ENCODE measurements at regions not wholly inside any gene's neighbourhood (a gene's known extent, or its start where the extent isn't known, plus 50 kb on each side); places are given as distances from the start of the nearest gene placed in this dataset.
"Not testable (repeated sequence)": the region's sequence is repeated elsewhere in the genome, so short reads cannot be mapped to it uniquely, and the experiment has no call there.

DNA sequence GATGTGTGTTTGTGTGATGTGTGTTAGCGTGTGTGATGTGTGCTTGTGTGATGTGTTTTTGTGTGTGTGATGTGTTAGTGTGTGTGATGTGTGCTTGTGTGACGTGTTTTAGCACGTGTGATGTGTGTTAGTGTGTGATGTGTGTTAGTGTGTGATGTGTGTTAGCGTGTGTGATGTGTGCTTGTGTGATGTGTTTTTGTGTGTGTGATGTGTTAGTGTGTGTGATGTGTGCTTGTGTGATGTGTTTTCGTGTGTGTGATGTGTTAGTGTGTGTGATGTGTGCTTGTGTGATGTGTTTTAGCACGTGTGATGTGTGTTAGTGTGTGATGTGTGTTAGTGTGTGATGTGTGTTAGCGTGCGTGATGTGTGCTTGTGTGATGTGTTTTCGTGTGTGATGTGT lies 69.0 kb upstream of the CFAP46 start:
- intact Hi-C loops (cut with micrococcal nuclease); H3K4me1 Mint-ChIP-seq; H3K36me3 ChIP-seq (ENCODE audit: control insufficient read depth in 2 of 3, insufficient read depth in 3 of 3, low read length in 3 of 3); CTCF ChIA-PET; POLR2A ChIA-PET; H3K9me3 Mint-ChIP-seq; H3K27ac Mint-ChIP-seq; H3K27me3 ChIP-seq (ENCODE audit: control insufficient read depth in 2 of 2, insufficient read depth in 2 of 2, low read length in 2 of 2); H3K4me1 ChIP-seq (ENCODE audit: control insufficient read depth in 2 of 2, insufficient read depth in 2 of 2, low read length in 2 of 2); H3K9me3 ChIP-seq (ENCODE audit: control insufficient read depth in 2 of 3, low read length in 3 of 3); H3K27me3 Mint-ChIP-seq; H3K27ac ChIP-seq (ENCODE audit: low read depth, low read length); ATAC-seq; H3K36me3 Mint-ChIP-seq; H3K4me3 ChIP-seq (ENCODE audit: low read length); H3K4me3 Mint-ChIP-seq; DNase-seq: not testable (repeated sequence)

DNA sequence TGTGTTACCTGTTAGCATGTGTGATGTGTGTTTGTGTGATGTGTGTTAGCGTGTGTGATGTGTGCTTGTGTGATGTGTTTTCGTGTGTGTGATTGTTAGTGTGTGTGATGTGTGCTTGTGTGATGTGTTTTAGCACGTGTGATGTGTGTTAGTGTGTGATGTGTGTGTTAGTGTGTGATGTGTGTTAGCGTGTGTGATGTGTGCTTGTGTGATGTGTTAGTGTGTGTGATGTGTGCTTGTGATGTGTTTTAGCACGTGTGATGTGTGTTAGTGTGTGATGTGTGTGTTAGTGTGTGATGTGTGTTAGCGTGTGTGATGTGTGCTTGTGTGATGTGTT lies 68.4 kb upstream of the CFAP46 start:
- H3K9me3 Mint-ChIP-seq; H3K4me3 Mint-ChIP-seq; H3K27me3 Mint-ChIP-seq; H3K9me3 ChIP-seq (ENCODE audit: control insufficient read depth in 2 of 3, low read length in 3 of 3); ATAC-seq; H3K27me3 ChIP-seq (ENCODE audit: control insufficient read depth in 2 of 2, insufficient read depth in 2 of 2, low read length in 2 of 2); H3K36me3 Mint-ChIP-seq; H3K27ac ChIP-seq (ENCODE audit: low read depth, low read length); intact Hi-C loops (cut with micrococcal nuclease); H3K36me3 ChIP-seq (ENCODE audit: control insufficient read depth in 2 of 3, insufficient read depth in 3 of 3, low read length in 3 of 3); CTCF ChIA-PET; DNase-seq; POLR2A ChIA-PET; H3K27ac Mint-ChIP-seq; H3K4me1 ChIP-seq (ENCODE audit: control insufficient read depth in 2 of 2, insufficient read depth in 2 of 2, low read length in 2 of 2); H3K4me3 ChIP-seq (ENCODE audit: low read length); H3K4me1 Mint-ChIP-seq: not testable (repeated sequence)

DNA sequence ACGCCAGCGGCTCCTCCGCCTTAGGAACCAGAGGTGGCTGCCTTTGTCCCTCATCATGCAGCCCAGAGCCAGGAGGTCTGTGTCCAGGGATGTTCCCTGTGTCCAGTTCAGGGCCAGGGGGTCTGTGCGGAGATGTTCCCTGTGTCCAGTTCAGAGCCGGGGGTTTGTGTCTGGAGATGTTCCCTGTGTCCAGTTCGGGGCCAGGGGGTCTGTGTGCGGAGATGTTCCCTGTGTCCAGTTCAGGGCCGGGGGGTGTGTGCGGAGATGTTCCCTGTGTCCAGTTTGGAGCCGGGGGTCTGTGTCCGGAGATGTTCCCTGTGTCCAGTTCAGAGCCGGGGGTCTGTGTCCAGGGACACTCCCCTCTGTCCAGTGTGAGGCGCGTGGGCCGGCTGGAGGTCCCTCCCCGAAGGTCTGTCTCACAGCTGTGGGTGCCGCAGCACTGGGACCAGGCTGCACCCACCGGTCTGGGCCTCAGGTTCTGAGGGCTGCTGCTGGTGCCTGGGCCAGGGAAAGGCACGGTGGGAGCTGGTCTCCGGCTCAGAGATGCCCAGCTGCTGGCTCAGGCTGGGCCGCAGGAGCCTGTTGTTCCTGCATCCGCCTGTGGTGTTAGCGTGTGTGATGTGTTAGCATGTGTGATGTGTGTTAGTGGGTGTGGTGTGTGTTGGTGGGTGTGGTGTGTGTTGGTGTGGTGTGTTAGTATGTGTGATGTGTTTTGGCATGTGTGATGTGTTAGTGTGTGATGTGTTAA lies 67.9 kb upstream of the CFAP46 start:
- Mint-ChIP-seq H3K27me3 (peaks cover 0 to 6% (median 4%) of the 10 kb centered on the region in 5 donors), H3K9me3 (peaks cover 0 to 1% (median 0%) of the 10 kb centered on the region in 11 donors), H3K27ac (no peak overlapping the region), H3K4me1 (peaks cover 0 to 2% (median 0%) of the 10 kb centered on the region in 7 donors), H3K36me3 (peaks cover 0 to 4% (median 0%) of the 10 kb centered on the region in 5 donors), H3K4me3 (no peak overlapping the region)
- no peaks in the 10 kb centered on the region for H3K9me3 ChIP-seq (ENCODE audit: control insufficient read depth in 2 of 3, low read length in 3 of 3)
- no peaks in the 10 kb centered on the region for H3K36me3 ChIP-seq (ENCODE audit: control insufficient read depth in 2 of 3, insufficient read depth in 3 of 3, low read length in 3 of 3)
- ChIA-PET POLR2A (no interaction called here), CTCF (no interaction called here)
- DNase-seq (no peak), ATAC-seq (no peak)
- intact Hi-C loops (cut with micrococcal nuclease): no loop called here
- H3K4me3 ChIP-seq (ENCODE audit: low read length): no peak overlapping the region
- no peak overlapping the region for H3K27ac ChIP-seq (ENCODE audit: low read depth, low read length)
- H3K27me3 ChIP-seq (ENCODE audit: control insufficient read depth in 2 of 2, insufficient read depth in 2 of 2, low read length in 2 of 2): no peaks in the 10 kb centered on the region
- H3K4me1 ChIP-seq (ENCODE audit: control insufficient read depth in 2 of 2, insufficient read depth in 2 of 2, low read length in 2 of 2): no peaks in the 10 kb centered on the region

DNA sequence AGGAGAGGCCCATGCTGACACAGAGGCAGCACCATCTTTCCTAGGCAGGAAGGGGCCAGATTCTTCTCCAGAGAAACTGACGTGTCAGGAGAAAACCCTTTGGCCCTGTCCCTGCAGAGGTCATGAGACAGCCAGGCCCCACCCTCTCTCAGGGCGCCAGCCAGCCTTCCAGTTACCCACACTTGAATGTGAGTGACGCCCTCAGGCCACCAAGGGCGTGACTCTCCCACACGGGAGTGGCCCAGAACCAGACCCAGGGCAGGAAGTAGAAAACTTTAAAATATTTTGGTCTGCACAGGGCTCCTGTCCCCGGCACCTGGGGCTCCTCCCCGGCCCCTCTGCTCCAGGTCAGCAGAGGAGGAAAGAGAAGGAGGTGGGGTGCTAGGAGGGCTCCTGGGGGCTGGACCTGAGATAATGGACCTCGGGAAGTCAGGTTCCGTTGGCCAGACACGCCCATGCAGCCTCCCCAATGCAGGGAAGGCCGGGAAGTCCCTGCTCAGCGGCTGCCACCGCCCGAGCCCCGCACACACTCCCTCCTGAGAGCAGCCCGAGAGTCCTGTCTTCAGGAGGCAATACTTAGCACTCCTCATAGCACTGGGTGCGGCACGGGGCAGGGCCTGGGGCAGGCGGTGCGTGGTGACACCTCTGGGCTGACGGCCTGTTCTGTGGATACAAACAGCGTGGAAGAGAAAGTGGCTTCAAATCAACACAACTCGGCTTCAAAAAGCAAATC lies 67.0 kb upstream of the CFAP46 start:
- no peak for DNase-seq

DNA sequence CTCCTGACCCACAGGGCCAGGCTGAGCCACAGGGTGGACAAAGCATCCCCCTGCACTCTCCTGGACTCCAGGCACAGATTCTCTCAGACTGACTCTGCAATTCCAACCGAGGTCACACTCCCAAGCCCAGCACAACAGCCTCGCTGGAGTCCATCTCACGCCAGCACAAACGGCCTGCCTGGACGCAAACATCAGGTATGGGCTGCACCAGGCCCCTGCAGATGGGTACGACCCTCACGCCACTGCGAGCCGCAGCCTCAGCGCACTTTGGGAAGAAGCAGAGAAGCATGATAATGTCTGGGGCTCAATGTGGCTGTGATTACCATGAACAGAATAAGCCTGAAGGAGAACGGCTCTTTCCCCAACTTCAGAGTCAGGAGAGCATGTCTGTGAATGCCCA lies 66.4 kb upstream of the CFAP46 start:
- Mint-ChIP-seq H3K27me3 (peaks cover 0 to 6% (median 4%) of the 10 kb centered on the region in 5 donors), H3K9me3 (peaks cover 0 to 1% (median 0%) of the 10 kb centered on the region in 11 donors), H3K4me1 (peaks cover 0 to 2% (median 0%) of the 10 kb centered on the region in 7 donors), H3K36me3 (peaks cover 0 to 4% (median 0%) of the 10 kb centered on the region in 5 donors), H3K27ac (no peak overlapping the region), H3K4me3 (no peak overlapping the region)
- POLR2A ChIA-PET: no interaction called here
- Histone ChIP-seq H3K4me3 (ENCODE audit: low read length) (no peak overlapping the region), H3K36me3 (ENCODE audit: control insufficient read depth in 2 of 3, insufficient read depth in 3 of 3, low read length in 3 of 3) (no peaks in the 10 kb centered on the region), H3K4me1 (ENCODE audit: control insufficient read depth in 2 of 2, insufficient read depth in 2 of 2, low read length in 2 of 2) (no peaks in the 10 kb centered on the region), H3K9me3 (ENCODE audit: control insufficient read depth in 2 of 3, low read length in 3 of 3) (no peaks in the 10 kb centered on the region), H3K27me3 (ENCODE audit: control insufficient read depth in 2 of 2, insufficient read depth in 2 of 2, low read length in 2 of 2) (no peaks in the 10 kb centered on the region), H3K27ac (ENCODE audit: low read depth, low read length) (no peak overlapping the region)
- CTCF ChIA-PET: no interaction called here
- ATAC-seq (no peak), DNase-seq (no peak)
- intact Hi-C loops (cut with micrococcal nuclease): no loop called here

More for the DNA sequence above, 67.0 kb upstream of the CFAP46 start:
- Mint-ChIP-seq H3K4me3 (no peak overlapping the region), H3K9me3 (peaks cover 0 to 1% (median 0%) of the 10 kb centered on the region in 11 donors), H3K27ac (no peak overlapping the region), H3K27me3 (peaks cover 0 to 6% (median 4%) of the 10 kb centered on the region in 5 donors), H3K4me1 (peaks cover 0 to 2% (median 0%) of the 10 kb centered on the region in 7 donors), H3K36me3 (peaks cover 0 to 4% (median 0%) of the 10 kb centered on the region in 5 donors)
- Histone ChIP-seq H3K9me3 (ENCODE audit: control insufficient read depth in 2 of 3, low read length in 3 of 3) (no peaks in the 10 kb centered on the region), H3K36me3 (ENCODE audit: control insufficient read depth in 2 of 3, insufficient read depth in 3 of 3, low read length in 3 of 3) (no peaks in the 10 kb centered on the region), H3K4me1 (ENCODE audit: control insufficient read depth in 2 of 2, insufficient read depth in 2 of 2, low read length in 2 of 2) (no peaks in the 10 kb centered on the region), H3K4me3 (ENCODE audit: low read length) (no peak overlapping the region), H3K27me3 (ENCODE audit: control insufficient read depth in 2 of 2, insufficient read depth in 2 of 2, low read length in 2 of 2) (no peaks in the 10 kb centered on the region), H3K27ac (ENCODE audit: low read depth, low read length) (no peak overlapping the region)
- peak; percentile 88 for ATAC-seq
- ChIA-PET CTCF (no interaction called here), POLR2A (no interaction called here)
- intact Hi-C loops (cut with micrococcal nuclease): no loop called here

DNA sequence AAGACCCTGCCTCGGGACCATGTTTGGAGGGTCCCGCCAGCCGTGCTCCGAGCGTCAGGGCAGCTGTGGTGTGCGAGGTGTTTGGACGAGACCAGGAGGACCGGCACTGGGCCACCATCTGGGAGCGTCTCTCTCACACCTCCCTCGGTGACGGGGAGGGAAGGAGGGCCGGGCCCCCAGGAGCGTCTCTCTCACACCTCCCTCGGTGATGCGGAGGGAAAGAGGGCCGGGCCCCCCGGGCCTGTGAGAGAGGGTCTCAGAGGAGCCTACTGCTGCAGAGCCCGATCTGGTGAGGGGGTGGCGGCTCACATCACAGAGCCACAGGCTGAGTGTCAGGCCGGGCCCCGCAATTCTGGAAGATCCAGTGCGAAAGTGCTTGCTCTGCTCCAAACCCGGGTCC lies 65.8 kb upstream of the CFAP46 start:
- Histone ChIP-seq H3K27ac (ENCODE audit: low read depth, low read length) (no peak overlapping the region), H3K27me3 (ENCODE audit: control insufficient read depth in 2 of 2, insufficient read depth in 2 of 2, low read length in 2 of 2) (no peaks in the 10 kb centered on the region), H3K36me3 (ENCODE audit: control insufficient read depth in 2 of 3, insufficient read depth in 3 of 3, low read length in 3 of 3) (no peaks in the 10 kb centered on the region), H3K4me3 (ENCODE audit: low read length) (no peak overlapping the region), H3K4me1 (ENCODE audit: control insufficient read depth in 2 of 2, insufficient read depth in 2 of 2, low read length in 2 of 2) (no peaks in the 10 kb centered on the region), H3K9me3 (ENCODE audit: control insufficient read depth in 2 of 3, low read length in 3 of 3) (no peaks in the 10 kb centered on the region)
- Mint-ChIP-seq H3K4me1 (no peaks in the 10 kb centered on the region), H3K27me3 (peaks cover 0 to 3% (median under 1%) of the 10 kb centered on the region in 5 donors), H3K9me3 (no peaks in the 10 kb centered on the region), H3K36me3 (peaks cover 0 to under 1% (median 0%) of the 10 kb centered on the region in 5 donors), H3K27ac (no peak overlapping the region), H3K4me3 (no peak overlapping the region)
- DNase-seq (no peak), ATAC-seq (no peak)
- POLR2A ChIA-PET: no interaction called here
- CTCF ChIA-PET: no interaction called here
- intact Hi-C loops (cut with micrococcal nuclease): no loop called here

DNA sequence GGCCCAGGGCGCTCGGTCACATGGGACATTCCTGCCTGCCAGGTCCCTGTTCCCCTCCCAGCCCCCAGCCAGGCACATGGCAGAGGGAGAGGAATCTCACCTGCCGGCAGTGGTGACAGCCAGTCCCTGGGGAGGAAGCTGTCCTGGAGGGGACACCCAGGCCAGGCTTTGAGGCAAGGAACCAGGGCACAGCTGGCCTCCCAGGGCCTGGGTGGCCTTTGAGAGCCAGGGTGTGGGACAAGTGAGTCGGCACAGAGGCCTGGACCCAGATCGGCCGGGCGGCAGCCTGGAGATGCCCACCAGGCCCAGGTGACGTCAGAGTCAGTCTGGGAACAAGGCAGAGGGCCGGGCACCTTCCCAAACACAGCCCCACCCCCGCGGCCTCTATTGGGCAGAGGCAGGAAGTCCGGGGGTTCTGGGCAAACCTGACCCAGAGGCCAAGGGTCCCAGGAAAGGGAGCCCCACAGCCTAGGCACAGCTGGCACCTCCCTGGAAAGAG lies 65.0 kb upstream of the CFAP46 start:
- ATAC-seq (no peak), DNase-seq (no peak)
- intact Hi-C loops (cut with micrococcal nuclease): no loop called here
- no peak overlapping the region for H3K27ac ChIP-seq (ENCODE audit: low read depth, low read length)
- no peaks in the 10 kb centered on the region for H3K27me3 Mint-ChIP-seq
- H3K27me3 ChIP-seq (ENCODE audit: control insufficient read depth in 2 of 2, insufficient read depth in 2 of 2, low read length in 2 of 2): no peaks in the 10 kb centered on the region
- H3K4me1 Mint-ChIP-seq: no peaks in the 10 kb centered on the region
- POLR2A ChIA-PET: no interaction called here
- no peak overlapping the region for H3K4me3 Mint-ChIP-seq
- H3K9me3 ChIP-seq (ENCODE audit: control insufficient read depth in 2 of 3, low read length in 3 of 3): no peaks in the 10 kb centered on the region
- H3K27ac Mint-ChIP-seq: no peak overlapping the region
- CTCF ChIA-PET: no interaction called here
- no peaks in the 10 kb centered on the region for H3K36me3 Mint-ChIP-seq
- H3K36me3 ChIP-seq (ENCODE audit: control insufficient read depth in 2 of 3, insufficient read depth in 3 of 3, low read length in 3 of 3): no peaks in the 10 kb centered on the region
- no peaks in the 10 kb centered on the region for H3K9me3 Mint-ChIP-seq
- H3K4me3 ChIP-seq (ENCODE audit: low read length): no peak overlapping the region
- no peaks in the 10 kb centered on the region for H3K4me1 ChIP-seq (ENCODE audit: control insufficient read depth in 2 of 2, insufficient read depth in 2 of 2, low read length in 2 of 2)

Measured in naive thymus-derived CD4-positive, alpha-beta T cell (primary cell).